HUES64 (cell line): ENCODE measurements at regions not wholly inside any gene's neighbourhood (a gene's known extent, or its start where the extent isn't known, plus 50 kb on each side); places are given as distances from the start of the nearest gene placed in this dataset.

Experiments used
- H3K27ac ChIP-seq: 2 replicates; pipeline ENCODE4 v1.7.0; 2013; ENCODE audit warnings: low read depth, low read length, inconsistent platforms
- H3K27me3 ChIP-seq: 2 replicates; pipeline ENCODE4 v1.6.1; 2013; ENCODE audit warnings: mild to moderate bottlenecking, low read length; ENCODE audit not compliant: insufficient read depth
- H3K36me3 ChIP-seq: 2 replicates; pipeline ENCODE4 v1.6.1; 2013; ENCODE audit warnings: mild to moderate bottlenecking, low read length; ENCODE audit not compliant: insufficient read depth
- H3K4me1 ChIP-seq: 2 replicates; pipeline ENCODE4 v1.6.1; 2013; ENCODE audit warnings: mild to moderate bottlenecking, low read length, moderate library complexity; ENCODE audit not compliant: insufficient read depth
- H3K4me3 ChIP-seq: 2 replicates; pipeline ENCODE4 v1.5.1; 2013; ENCODE audit warnings: mild to moderate bottlenecking, low read length, moderate library complexity
- H3K9ac ChIP-seq: 2 replicates; pipeline ENCODE4 v1.6.1; 2013; ENCODE audit warnings: mild to moderate bottlenecking, low read depth, low read length
- H3K9me3 ChIP-seq: 2 replicates; pipeline ENCODE4 v1.6.1; 2013; ENCODE audit warnings: low read depth, low read length; ENCODE audit not compliant: insufficient read depth
- WGBS: fragments of 150-250, 120-280 bp; methylation state at CpG from one replicate; pipeline ENCODE4 v1.1.7; 2013; ENCODE audit warnings: missing lambda C conversion rate; 5-methylcytosine and 5-hydroxymethylcytosine counted together

DNA sequence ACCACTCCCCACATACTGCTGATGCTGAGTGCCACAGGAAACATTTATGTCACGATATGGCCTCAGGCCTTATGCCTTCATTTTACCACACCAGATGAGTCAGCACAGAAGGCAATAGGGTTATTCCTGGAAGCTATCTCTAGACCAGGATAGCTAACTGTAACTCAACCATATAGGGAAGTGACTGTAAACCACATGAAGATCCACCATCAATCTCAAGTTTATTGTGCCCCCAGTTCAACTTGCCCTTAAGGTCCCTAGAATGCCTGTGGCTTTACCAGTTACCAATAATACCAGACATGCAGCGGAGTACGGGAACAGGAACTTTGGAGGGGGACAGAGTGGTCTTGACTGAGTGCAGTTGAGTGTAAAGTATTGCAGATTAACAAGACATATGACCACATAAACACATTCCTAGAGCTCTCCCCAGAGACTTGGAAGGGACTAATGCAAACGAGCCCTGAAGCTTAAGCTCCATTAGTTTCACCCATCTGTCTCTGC is 180.9 kb downstream of the KIF18A start:
- H3K9me3 ChIP-seq: 0 out of 2 replicates have a peak, but pooled peaks cover 5% of the 10 kb centered on the region

DNA sequence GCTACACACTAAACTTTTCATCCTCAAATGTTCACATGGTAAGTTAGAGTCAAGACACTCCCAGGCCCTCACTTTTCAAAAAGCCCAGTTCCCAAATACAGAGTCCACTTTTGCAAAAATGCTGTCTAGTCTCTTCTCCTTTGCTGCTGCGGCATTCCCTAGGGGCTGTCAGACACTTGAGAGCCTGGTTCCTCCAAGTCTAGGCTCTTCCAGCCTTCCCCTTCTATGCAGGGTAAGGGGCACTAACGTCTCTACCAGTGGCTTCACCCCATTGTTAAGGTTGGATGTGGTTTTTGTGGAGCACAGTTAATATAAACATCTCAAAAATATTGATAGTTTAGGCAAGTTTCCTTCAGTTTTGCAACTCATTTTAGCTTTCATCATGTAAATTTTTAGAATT is 181.5 kb downstream of the KIF18A start:
- Histone ChIP-seq H3K4me3 (no peak overlapping the region), H3K9ac (no peak overlapping the region), H3K36me3 (no peaks in the 10 kb centered on the region), H3K27ac (no peak overlapping the region), H3K9me3 (peaks cover 9% of the 10 kb centered on the region; the same call in 1 of the 2 replicates), H3K27me3 (0 out of 2 replicates have a peak, but pooled peaks cover 4% of the 10 kb centered on the region), H3K4me1 (no peaks in the 10 kb centered on the region)
- 91% methylated on average over 1 of the region's 2 CpGs for WGBS

More for the DNA sequence above, 180.9 kb downstream of the KIF18A start:
- Histone ChIP-seq H3K27me3 (0 out of 2 replicates have a peak, but pooled peaks cover 6% of the 10 kb centered on the region), H3K4me1 (no peaks in the 10 kb centered on the region), H3K4me3 (no peak overlapping the region), H3K36me3 (no peaks in the 10 kb centered on the region), H3K9ac (no peak overlapping the region), H3K27ac (no peak overlapping the region)
- WGBS: 85% methylated on average over 2 of the region's 4 CpGs

DNA sequence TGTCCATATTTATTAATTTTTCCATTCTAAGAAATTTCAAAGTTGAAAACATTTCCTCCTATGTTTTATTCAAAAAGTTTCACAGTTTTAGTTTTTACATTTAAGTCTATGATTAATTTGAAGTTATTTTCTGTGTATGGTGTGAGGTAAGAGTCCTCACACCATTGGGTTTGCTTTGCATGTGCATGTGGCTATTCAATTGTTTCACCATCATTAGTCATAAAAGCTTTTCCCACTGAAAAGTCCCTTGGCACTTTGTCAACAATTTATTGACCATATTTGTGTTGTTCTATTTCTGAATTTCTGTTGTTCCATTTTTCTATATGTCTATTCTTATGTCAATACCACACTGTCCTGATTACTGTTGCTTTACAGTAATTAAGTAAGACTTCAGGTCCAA is 186.5 kb downstream of the KIF18A start:
- H3K27ac ChIP-seq: no peak overlapping the region
- H3K4me3 ChIP-seq: no peak overlapping the region
- no peaks in the 10 kb centered on the region for H3K27me3 ChIP-seq
- no peak overlapping the region for H3K9ac ChIP-seq
- H3K36me3 ChIP-seq: no peaks in the 10 kb centered on the region
- H3K9me3 ChIP-seq: peaks cover 9% of the 10 kb centered on the region; the same call in 1 of the 2 replicates
- no peaks in the 10 kb centered on the region for H3K4me1 ChIP-seq

DNA sequence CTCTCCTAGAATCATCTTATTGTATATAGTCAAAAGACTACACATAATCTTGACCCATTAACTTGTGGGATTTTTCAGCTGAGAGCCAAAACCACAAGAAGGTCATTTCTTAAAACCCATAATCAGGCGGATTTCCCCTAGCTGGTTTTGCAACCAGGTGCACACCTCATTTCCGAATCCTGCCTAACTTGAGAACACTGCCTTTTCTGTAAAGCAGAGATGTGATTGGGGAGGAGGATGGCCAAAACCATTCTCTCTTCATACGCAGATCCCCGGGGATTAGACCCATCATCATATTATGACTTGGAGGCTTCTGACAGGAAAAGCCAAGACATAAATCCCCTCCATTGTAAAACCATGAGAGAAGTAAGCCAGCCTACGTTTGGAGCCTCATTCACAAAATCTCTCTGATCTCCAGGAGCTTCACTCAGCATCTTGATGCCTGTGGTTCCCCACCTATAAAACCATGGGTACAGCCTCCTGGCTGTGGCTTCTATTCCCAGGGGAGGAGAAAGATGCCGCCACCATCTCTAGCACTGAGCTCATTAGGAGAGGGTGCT is 191.3 kb downstream of the KIF18A start:
- WGBS: 93% methylated on average over 6 of the region's 6 CpGs
- Histone ChIP-seq H3K9me3 (peaks cover under 1% of the 10 kb centered on the region; the same call in 1 of the 2 replicates), H3K36me3 (no peaks in the 10 kb centered on the region), H3K27me3 (no peaks in the 10 kb centered on the region), H3K27ac (no peak overlapping the region), H3K9ac (no peak overlapping the region), H3K4me1 (no peaks in the 10 kb centered on the region), H3K4me3 (no peak overlapping the region)

DNA sequence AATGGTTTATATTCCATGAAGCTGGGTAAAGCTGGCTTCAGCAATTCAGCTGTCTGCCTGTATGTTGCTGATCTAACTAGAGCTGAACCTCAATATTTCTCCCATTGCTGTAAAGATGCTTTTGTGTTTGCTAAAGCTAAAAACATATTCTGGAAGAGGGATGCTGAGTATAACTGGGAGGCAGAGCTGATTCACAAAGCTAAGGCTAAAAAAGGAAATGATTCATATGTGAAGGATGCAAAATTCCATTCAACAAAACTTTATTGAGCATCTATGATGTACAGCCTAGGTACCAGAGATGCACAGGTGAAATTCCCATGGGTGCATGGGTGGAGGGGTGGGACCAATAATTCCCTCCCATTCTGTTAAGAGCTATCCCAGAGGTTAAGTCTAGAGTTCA is 193.9 kb downstream of the KIF18A start:
- Histone ChIP-seq H3K4me3 (no peak overlapping the region), H3K36me3 (no peaks in the 10 kb centered on the region), H3K9ac (no peak overlapping the region), H3K4me1 (no peaks in the 10 kb centered on the region), H3K27me3 (no peaks in the 10 kb centered on the region), H3K9me3 (no peaks in the 10 kb centered on the region), H3K27ac (no peak overlapping the region)

DNA sequence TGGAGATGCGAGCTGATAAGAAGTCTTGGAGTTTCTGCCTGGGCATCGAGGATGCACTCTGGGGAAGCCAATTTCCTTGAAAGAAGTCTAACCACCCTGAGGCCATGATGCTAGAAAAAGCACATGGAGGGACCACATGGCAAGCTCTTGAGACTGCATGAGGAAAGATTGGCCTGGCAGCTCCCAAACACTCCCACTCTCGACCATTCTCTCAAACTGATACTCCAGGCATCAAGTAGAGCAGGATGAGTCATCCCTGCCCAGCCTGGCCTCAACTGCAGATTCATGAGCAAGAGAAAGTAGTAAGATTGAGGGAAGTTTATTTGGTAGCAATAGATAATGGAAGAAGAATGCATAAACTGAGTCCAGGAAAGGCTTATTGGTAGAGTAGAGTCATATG is 194.3 kb downstream of the KIF18A start:
- 85% methylated on average over 3 of the region's 3 CpGs for WGBS
- Histone ChIP-seq H3K9me3 (no peaks in the 10 kb centered on the region), H3K27ac (no peak overlapping the region), H3K4me3 (no peak overlapping the region), H3K4me1 (no peaks in the 10 kb centered on the region), H3K36me3 (no peaks in the 10 kb centered on the region), H3K9ac (no peak overlapping the region), H3K27me3 (no peaks in the 10 kb centered on the region)

DNA sequence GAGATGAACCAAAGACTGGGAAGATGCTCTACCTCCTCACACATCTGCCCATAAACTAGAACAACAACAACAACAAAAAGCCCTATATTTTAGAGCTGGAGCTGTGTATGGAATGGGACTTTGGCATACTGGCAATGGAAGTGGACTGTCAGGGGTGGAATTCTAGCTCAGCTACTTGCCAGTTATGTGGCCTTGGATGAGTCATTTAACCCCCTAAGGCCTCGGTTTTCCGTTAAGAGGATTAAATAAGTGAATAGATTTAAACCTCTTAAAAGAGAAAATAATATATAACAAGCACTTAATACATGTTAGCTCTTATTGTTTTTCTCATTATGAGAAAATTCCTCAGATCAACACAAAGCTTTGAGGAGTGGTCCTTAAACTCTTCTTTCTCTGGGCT is 195.0 kb downstream of the KIF18A start:
- WGBS: 80% methylated on average over 1 of the region's 2 CpGs
- Histone ChIP-seq H3K27me3 (no peaks in the 10 kb centered on the region), H3K9me3 (no peaks in the 10 kb centered on the region), H3K36me3 (no peaks in the 10 kb centered on the region), H3K27ac (no peak overlapping the region), H3K4me3 (no peak overlapping the region), H3K4me1 (no peaks in the 10 kb centered on the region), H3K9ac (no peak overlapping the region)

DNA sequence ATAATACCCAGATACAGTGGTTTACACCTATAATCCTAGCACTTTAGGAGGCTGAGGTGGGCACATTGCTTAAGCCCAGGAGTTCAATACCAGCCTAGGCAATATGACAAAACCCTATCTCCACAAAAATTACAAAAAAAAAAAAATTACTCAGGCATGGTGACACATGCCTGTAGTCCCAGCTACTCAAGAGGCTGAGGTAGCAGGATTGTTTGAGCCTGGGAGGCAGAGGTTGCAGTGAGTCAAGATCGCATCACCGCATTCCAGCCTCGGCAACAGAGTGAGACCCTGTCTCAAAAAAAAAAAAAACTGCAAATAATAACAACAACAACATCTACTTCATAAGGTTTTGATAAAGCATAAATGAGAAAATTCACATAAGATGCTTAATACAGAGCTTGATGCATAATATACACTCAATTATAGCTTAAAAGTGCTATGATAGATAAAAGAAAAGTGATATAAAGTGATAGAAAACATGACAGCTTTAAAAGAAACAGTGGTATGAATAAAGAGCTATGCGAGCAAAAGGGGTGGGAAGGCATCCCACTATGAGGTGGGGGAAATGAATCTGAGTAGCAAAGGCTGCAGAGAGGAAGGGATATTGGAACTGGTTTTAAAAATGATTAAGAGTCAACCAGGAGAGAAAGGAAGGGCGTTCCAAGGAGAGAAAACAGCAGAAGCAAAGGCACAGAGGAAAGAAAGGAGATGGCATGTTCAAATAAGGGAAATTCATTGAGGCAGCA is 197.6 kb downstream of the KIF18A start:
- H3K9ac ChIP-seq: no peak overlapping the region
- no peaks in the 10 kb centered on the region for H3K27me3 ChIP-seq
- WGBS: 83% methylated on average over 5 of the region's 5 CpGs
- no peaks in the 10 kb centered on the region for H3K4me1 ChIP-seq
- no peak overlapping the region for H3K27ac ChIP-seq
- H3K36me3 ChIP-seq: no peaks in the 10 kb centered on the region
- H3K9me3 ChIP-seq: no peaks in the 10 kb centered on the region
- no peak overlapping the region for H3K4me3 ChIP-seq

DNA sequence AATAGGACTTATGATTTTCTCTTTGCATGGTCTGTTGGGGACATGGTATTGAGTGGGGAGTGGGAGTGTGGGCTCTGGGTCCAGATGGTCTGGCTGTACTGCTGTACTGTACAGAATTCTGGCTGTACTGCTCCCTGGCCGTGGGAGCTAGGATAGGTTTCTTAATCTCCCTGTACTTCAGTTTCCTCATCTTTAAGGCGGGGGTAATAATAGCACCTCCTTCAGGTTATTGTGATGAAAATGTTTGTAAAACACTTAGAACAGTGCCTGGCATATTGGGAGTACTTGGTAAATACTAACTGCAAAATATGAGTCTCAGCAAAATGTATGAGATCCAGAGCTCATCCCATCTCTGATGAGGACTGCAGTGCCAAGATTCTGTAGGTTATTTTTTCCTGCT is 198.6 kb downstream of the KIF18A start:
- no peaks in the 10 kb centered on the region for H3K9me3 ChIP-seq
- H3K4me1 ChIP-seq: no peaks in the 10 kb centered on the region
- H3K9ac ChIP-seq: no peak overlapping the region
- no peaks in the 10 kb centered on the region for H3K36me3 ChIP-seq
- WGBS: no CpG with 5 or more reads among the region's 2 CpGs
- H3K27me3 ChIP-seq: no peaks in the 10 kb centered on the region
- no peak overlapping the region for H3K4me3 ChIP-seq
- no peak overlapping the region for H3K27ac ChIP-seq

DNA sequence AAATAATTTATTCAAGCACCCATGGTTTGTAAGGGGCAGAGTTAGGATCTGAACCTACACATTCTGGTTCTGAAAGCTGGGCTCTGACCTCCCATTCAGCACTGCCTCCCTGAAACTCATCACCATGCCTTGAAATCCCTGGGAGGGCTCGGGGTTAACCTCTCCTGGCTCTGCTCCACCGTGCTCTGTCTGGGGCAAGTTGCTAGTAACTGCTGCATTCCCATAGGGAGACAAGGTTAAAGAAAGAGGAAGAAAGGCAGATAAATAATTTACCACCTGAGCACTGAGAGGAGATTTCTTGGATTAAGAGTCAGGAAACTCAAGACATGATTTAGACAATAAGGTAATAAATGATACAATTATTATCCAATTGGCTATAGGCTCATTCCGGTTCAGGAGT is 199.3 kb downstream of the KIF18A start:
- Histone ChIP-seq H3K9me3 (no peaks in the 10 kb centered on the region), H3K9ac (no peak overlapping the region), H3K27me3 (no peaks in the 10 kb centered on the region), H3K4me3 (no peak overlapping the region), H3K4me1 (no peaks in the 10 kb centered on the region), H3K36me3 (no peaks in the 10 kb centered on the region), H3K27ac (no peak overlapping the region)
- 89% methylated on average over 3 of the region's 3 CpGs for WGBS

DNA sequence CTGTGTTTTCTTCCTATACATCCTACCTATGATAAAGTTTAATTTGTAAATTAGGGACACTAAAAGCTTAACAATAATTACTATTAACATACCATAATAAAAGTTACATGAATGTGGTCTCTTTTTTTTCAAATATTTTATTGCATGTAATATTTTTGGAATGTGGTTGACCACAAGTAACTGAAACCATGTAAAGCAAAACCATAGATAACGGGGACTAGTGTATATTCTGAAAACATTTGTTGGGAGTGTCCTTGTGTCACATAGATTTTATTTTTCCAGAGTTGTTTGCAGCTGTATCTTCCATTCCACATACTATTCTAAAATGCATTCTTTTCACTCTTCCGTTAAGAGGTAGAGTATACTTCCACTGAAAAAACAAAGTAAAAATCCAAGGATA is 200.4 kb downstream of the KIF18A start:
- no peaks in the 10 kb centered on the region for H3K9me3 ChIP-seq
- WGBS: 93% methylated on average over 2 of the region's 2 CpGs
- H3K4me3 ChIP-seq: no peak overlapping the region
- no peaks in the 10 kb centered on the region for H3K4me1 ChIP-seq
- no peak overlapping the region for H3K9ac ChIP-seq
- H3K27ac ChIP-seq: no peak overlapping the region
- no peaks in the 10 kb centered on the region for H3K27me3 ChIP-seq
- no peaks in the 10 kb centered on the region for H3K36me3 ChIP-seq
